ENCODE measurements at regions not wholly inside any gene's neighbourhood (a gene's known extent, or its start where the extent isn't known, plus 50 kb on each side); places are given as distances from the start of the nearest gene placed in this dataset.

DNA sequence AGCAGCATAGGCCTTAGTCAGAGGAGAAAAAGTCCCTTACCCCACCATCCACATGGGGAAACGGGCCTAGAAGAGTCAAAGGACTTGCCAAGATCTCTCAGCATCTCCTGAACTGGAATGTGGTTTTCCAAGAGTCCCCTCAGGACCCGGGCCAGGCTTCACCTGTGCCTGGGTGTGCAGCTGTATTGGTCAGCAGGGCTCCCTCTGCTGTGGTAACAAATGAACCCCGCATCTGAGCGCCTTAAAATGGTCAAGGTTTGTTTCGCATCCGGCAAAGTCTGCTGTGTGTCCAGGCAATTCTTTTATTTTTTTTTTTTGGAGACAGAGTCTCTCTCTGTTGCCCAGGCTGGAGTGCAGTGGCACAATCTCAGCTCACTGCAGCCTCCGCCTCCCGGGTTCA is 168.0 kb upstream of the IER5L start:
- TF ChIP-seq, protein P1, sequence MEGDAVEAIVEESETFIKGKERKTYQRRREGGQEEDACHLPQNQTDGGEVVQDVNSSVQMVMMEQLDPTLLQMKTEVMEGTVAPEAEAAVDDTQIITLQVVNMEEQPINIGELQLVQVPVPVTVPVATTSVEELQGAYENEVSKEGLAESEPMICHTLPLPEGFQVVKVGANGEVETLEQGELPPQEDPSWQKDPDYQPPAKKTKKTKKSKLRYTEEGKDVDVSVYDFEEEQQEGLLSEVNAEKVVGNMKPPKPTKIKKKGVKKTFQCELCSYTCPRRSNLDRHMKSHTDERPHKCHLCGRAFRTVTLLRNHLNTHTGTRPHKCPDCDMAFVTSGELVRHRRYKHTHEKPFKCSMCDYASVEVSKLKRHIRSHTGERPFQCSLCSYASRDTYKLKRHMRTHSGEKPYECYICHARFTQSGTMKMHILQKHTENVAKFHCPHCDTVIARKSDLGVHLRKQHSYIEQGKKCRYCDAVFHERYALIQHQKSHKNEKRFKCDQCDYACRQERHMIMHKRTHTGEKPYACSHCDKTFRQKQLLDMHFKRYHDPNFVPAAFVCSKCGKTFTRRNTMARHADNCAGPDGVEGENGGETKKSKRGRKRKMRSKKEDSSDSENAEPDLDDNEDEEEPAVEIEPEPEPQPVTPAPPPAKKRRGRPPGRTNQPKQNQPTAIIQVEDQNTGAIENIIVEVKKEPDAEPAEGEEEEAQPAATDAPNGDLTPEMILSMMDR (IDR thresholded peaks at IDR 0.05) = no peak
- no peak for TF ChIP-seq POLR2A (IDR thresholded peaks at IDR 0.05)
